ENCODE measurements at regions not wholly inside any gene's neighbourhood (a gene's known extent, or its start where the extent isn't known, plus 50 kb on each side); places are given as distances from the start of the nearest gene placed in this dataset.

GRCh38 chr2:186405842-186406241 is 80.2 kb upstream of the ZC3H15 start:
- no peak for TF ChIP-seq CTCF (IDR thresholded peaks at IDR 0.05; ENCODE audit: low read depth, low read length, missing input control)
- no peak for TF ChIP-seq TAF1 (conservative IDR thresholded peaks at IDR 0.05)
- TF ChIP-seq, protein P1, sequence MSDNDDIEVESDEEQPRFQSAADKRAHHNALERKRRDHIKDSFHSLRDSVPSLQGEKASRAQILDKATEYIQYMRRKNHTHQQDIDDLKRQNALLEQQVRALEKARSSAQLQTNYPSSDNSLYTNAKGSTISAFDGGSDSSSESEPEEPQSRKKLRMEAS (IDR thresholded peaks at IDR 0.05), result no peak
- TF ChIP-seq RAD21 (IDR thresholded peaks at IDR 0.05), result no peak
- no peak for TF ChIP-seq HNF4A (conservative IDR thresholded peaks at IDR 0.05)
- no peak for TF ChIP-seq SP1 (IDR thresholded peaks at IDR 0.05)
- no peak for TF ChIP-seq HNF4G (IDR thresholded peaks at IDR 0.05)
- no peak for TF ChIP-seq JUND (IDR thresholded peaks at IDR 0.05)
- TF ChIP-seq EGR1 (IDR thresholded peaks at IDR 0.05; ENCODE audit: low read depth in 2 of 2), result no peak
- TF ChIP-seq, protein P2, sequence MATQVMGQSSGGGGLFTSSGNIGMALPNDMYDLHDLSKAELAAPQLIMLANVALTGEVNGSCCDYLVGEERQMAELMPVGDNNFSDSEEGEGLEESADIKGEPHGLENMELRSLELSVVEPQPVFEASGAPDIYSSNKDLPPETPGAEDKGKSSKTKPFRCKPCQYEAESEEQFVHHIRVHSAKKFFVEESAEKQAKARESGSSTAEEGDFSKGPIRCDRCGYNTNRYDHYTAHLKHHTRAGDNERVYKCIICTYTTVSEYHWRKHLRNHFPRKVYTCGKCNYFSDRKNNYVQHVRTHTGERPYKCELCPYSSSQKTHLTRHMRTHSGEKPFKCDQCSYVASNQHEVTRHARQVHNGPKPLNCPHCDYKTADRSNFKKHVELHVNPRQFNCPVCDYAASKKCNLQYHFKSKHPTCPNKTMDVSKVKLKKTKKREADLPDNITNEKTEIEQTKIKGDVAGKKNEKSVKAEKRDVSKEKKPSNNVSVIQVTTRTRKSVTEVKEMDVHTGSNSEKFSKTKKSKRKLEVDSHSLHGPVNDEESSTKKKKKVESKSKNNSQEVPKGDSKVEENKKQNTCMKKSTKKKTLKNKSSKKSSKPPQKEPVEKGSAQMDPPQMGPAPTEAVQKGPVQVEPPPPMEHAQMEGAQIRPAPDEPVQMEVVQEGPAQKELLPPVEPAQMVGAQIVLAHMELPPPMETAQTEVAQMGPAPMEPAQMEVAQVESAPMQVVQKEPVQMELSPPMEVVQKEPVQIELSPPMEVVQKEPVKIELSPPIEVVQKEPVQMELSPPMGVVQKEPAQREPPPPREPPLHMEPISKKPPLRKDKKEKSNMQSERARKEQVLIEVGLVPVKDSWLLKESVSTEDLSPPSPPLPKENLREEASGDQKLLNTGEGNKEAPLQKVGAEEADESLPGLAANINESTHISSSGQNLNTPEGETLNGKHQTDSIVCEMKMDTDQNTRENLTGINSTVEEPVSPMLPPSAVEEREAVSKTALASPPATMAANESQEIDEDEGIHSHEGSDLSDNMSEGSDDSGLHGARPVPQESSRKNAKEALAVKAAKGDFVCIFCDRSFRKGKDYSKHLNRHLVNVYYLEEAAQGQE (IDR thresholded peaks at IDR 0.05), result no peak
- TF ChIP-seq YY1 (IDR thresholded peaks at IDR 0.05), result no peak
- TF ChIP-seq NR2F2 (IDR thresholded peaks at IDR 0.05), result no peak

Measured in liver (tissue), 3 donors.